ENCODE measurements at regions not wholly inside any gene's neighbourhood (a gene's known extent, or its start where the extent isn't known, plus 50 kb on each side); places are given as distances from the start of the nearest gene placed in this dataset.

- DNase-seq (ENCODE audit: low spot score) = peak; percentile 43
These were observed 597.3 kb upstream of the ADGRL4 start for GRCh38 chr1:79603843-79604242.

GRCh38 chr1:79599257-79599656, 592.7 kb upstream of the ADGRL4 start:
- DNase-seq (ENCODE audit: low spot score) = no peak

GRCh38 chr1:79595931-79596330, 589.4 kb upstream of the ADGRL4 start:
- no peak for DNase-seq (ENCODE audit: low spot score)

GRCh38 chr1:79594121-79594698, 587.7 kb upstream of the ADGRL4 start:
- DNase-seq (ENCODE audit: low spot score) = no peak

DNA sequence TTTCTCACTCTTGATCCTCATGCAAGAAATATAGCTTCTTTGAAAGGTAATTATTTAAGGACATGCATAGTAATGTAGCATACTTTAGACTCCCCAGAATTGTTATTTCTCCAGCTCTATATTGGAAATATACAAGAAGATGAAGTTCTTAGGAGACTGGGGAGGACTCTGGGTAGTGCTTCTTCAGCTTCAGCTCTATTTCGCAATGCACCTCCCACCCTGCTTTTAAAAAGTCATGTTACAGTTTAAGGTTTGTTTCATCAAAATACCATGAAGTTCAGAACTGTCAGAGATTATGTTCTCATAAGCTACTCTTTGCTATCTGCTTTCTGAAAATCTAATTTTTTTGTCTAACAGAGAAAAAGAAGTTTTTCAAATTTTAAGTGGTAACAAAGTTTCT, 586.2 kb upstream of the ADGRL4 start:
- DNase-seq (ENCODE audit: low spot score) = no peak

GRCh38 chr1:79588719-79589118, 582.2 kb upstream of the ADGRL4 start:
- DNase-seq (ENCODE audit: low spot score) = no peak

DNA sequence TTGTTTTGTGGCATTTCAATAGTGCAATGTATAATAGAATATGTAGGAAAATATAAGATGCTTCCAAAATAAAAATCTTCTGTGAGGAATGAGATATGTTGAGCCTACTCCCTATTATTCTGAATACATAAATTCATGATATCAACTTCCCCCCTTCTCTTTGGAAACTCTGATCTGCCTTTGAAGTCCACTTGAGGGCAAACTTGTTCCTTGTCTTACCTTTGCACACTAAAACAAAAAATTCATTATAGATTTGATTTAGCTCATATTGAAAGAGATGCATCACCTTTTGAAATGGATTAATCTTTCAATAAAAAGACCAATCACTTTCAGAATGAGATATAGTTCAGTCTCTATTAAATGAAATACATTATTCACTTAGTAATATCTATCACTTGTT, 580.7 kb upstream of the ADGRL4 start:
- DNase-seq (ENCODE audit: low spot score) = no peak

DNA sequence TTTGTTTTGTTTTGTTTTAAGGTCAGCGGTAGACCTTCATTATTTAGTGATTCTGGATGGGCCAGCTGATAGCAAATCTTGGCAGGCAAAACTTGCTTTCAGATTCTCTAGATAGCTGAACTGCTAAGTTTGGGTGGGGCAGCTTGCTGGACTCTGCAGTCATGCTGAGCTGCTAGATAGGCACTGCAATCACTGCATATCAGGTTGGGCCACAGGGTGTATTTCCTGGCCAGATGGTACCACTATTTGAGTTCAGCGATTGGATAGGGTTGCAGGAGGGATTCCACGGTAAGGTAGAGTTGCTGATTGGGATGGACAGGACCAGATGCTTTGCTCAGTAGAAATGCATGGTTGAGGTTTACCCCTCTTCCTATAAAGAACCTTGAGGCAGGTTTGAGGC, 579.3 kb upstream of the ADGRL4 start:
- no peak for DNase-seq (ENCODE audit: low spot score)

DNA sequence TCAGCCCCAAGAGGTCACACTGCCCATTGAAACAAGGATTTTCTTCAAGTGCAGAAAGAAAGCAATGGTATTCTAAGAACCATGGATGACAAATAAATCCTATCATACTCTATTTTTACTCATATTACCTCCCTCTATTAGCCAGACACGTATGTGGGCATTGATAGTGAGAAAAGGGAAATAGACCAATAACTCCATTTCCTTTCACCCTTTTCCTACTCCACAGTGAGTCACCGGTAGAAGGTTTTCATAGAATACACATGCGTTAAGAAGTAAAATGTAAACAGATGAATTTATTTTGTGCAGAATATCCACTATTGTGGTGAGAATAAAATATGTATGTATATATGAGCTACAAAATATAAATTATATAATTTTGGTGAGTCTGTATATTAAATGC, 568.9 kb upstream of the ADGRL4 start:
- no peak for DNase-seq (ENCODE audit: low spot score)

DNA sequence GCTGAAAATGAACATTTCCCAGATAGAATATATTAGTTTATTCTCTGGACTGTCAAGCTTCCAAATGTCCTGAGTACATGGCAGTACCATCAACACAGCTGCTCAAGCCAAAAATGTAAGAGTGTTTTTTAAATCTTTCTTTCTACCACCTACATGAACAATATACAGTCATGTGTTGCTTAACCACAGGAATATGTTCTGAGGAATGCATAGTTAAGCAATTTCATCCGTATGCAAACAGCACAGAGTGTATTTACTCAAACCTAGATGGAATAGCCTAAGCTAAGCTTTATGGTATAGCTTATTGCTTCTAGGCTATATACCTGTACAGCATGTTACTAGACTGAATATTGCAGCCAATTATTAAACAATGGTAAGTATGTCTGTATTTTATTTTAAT, 561.9 kb upstream of the ADGRL4 start:
- no peak for DNase-seq (ENCODE audit: low spot score)

GRCh38 chr1:79561521-79561978, 555.0 kb upstream of the ADGRL4 start:
- DNase-seq (ENCODE audit: low spot score) = no peak

GRCh38 chr1:79556189-79556588, 549.7 kb upstream of the ADGRL4 start:
- DNase-seq (ENCODE audit: low spot score) = no peak

GRCh38 chr1:79554688-79555087, 548.2 kb upstream of the ADGRL4 start:
- DNase-seq (ENCODE audit: low spot score) = no peak

DNA sequence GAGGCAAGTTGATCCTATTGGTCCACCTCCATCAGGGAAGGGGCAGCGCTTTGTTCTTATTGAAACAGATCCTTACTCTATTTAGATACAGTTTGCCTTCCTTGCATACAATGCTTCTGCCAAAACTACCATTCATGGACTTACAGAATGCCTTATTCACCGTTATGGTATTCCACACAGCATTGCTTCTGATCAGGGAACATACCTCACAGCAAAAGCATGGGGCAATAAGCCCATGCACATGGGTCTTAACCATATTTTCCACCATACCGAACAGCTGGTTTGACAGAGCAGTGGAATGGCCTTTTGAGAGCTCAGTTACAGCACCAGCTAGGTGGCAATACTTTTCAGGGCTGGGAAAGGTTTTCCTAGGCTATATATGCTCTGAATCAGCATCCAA, 544.8 kb upstream of the ADGRL4 start:
- no peak for DNase-seq (ENCODE audit: low spot score)

DNA sequence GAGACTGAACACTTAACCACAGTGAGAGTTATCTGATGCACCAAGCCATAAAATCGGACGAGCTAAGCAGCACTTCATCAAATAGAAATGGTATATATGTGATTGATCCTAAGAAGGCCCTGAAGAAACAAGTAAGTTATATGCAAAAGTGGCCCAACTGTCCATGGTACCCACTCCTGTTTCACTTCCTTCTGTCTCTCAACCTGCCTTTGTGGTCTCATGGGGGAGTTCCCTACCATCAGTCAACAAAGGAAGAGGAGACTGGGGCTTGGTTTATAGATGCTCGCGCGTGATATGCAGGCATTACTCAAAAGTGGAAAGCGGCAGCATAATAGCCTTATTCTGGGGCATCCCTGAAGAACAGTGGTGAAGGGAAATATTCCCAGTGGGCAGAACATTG, 543.9 kb upstream of the ADGRL4 start:
- DNase-seq (ENCODE audit: low spot score) = no peak

GRCh38 chr1:79549201-79549600, 542.7 kb upstream of the ADGRL4 start:
- no peak for DNase-seq (ENCODE audit: low spot score)

DNA sequence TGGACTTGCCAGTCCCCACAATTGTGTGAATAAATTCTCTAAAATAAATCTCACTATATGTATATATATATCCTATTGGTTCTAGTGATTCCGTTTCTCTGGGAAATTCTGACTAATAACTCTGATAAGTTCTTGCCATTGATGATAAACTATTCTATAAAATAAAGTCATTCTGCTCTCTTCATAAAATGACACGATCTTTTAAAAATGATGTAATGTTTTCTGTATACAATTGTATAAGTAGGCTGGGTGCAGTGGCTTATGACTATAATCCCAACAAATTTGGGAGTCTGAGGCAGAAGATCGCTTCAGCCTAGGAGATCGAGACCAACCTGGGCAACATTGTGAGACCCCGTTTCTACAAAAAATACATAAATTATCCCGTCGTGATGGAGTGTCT, 541.0 kb upstream of the ADGRL4 start:
- DNase-seq (ENCODE audit: low spot score) = no peak

- no peak for DNase-seq (ENCODE audit: low spot score)
These were observed 536.9 kb upstream of the ADGRL4 start for GRCh38 chr1:79543394-79543793.

GRCh38 chr1:79539001-79539400, 532.5 kb upstream of the ADGRL4 start:
- no peak for DNase-seq (ENCODE audit: low spot score)

DNA sequence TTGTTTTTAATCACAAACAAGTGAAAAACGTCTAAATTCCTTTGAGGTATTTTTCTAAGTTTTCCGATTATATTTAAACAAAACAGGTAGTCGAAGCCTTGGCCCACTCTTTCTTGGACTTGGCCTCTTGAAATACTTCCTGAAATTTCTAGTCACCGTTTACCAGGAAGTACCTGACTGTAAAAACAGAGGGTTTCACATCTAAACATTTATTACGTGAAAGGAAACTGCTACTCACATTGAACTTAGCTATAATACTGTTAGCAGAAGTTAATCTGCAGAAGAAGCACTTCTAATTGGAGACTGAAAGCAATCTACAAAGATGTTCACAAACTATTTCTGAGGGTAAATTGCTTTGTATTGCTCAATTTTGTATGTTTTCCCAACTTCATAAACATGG, 526.0 kb upstream of the ADGRL4 start:
- DNase-seq (ENCODE audit: low spot score) = no peak

GRCh38 chr1:79531790-79532189, 525.3 kb upstream of the ADGRL4 start:
- no peak for DNase-seq (ENCODE audit: low spot score)

GRCh38 chr1:79530476-79530875, 523.9 kb upstream of the ADGRL4 start:
- no peak for DNase-seq (ENCODE audit: low spot score)

- no peak for DNase-seq (ENCODE audit: low spot score)
These were observed 523.5 kb upstream of the ADGRL4 start for GRCh38 chr1:79530055-79530454.

DNA sequence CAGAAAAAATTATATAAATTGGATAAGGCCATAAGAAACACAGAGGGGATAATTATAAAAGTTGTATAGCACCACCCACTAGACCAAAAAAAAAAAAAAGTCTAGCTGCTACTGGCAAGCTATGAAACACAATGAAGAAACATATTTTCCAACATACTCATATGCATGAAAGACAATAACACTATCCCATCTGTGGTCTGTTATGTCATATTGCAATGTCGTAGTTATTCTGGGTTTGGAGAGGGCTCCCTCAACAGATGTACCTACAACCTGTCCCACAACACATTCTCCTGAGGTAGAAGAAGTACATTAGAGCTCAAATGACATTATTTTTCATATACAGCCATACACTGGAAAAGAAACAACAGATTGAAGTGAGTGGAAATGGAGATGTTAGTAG, 517.6 kb upstream of the ADGRL4 start:
- DNase-seq (ENCODE audit: low spot score) = no peak
